GM19023 (cell line): ENCODE measurements at regions not wholly inside any gene's neighbourhood (a gene's known extent, or its start where the extent isn't known, plus 50 kb on each side); places are given as distances from the start of the nearest gene placed in this dataset.

Source experiments
- ATAC-seq: cut with Tn5 transposase; IDR thresholded peaks from one replicate; pipeline ENCODE4 v1.9.1; 2021; ENCODE audit warnings: mild to moderate bottlenecking, moderate library complexity; ENCODE audit not compliant: unreplicated experiment

- ATAC-seq: no peak
Measured at GRCh38 chr13:103754783-103755182, 688.6 kb upstream of the SLC10A2 start.

- no peak for ATAC-seq
Measured at GRCh38 chr13:103734837-103735236, 668.6 kb upstream of the SLC10A2 start.

- ATAC-seq: no peak
Measured at GRCh38 chr13:103731959-103732358, 665.7 kb upstream of the SLC10A2 start.

- ATAC-seq: no peak
Measured at GRCh38 chr13:103730407-103730806, 664.2 kb upstream of the SLC10A2 start.

GRCh38 chr13:103726808-103727207 is 660.6 kb upstream of the SLC10A2 start:
- no peak for ATAC-seq

- ATAC-seq: no peak
Measured at GRCh38 chr13:103716718-103717117, 650.5 kb upstream of the SLC10A2 start.

- ATAC-seq: no peak
Measured at GRCh38 chr13:103715335-103715734, 649.1 kb upstream of the SLC10A2 start.

GRCh38 chr13:103703246-103703645 is 637.0 kb upstream of the SLC10A2 start:
- no peak for ATAC-seq

GRCh38 chr13:103698000-103698399 is 631.8 kb upstream of the SLC10A2 start:
- ATAC-seq: no peak

GRCh38 chr13:103695320-103695719 is 629.1 kb upstream of the SLC10A2 start:
- no peak for ATAC-seq

- ATAC-seq: no peak
Measured at GRCh38 chr13:103694471-103694870, 628.3 kb upstream of the SLC10A2 start.

- no peak for ATAC-seq
Measured at GRCh38 chr13:103694033-103694432, 627.8 kb upstream of the SLC10A2 start.

GRCh38 chr13:103692442-103692841 is 626.2 kb upstream of the SLC10A2 start:
- ATAC-seq: no peak

GRCh38 chr13:103676329-103676728 is 610.1 kb upstream of the SLC10A2 start:
- ATAC-seq: no peak

- no peak for ATAC-seq
Measured at GRCh38 chr13:103671547-103671946, 605.3 kb upstream of the SLC10A2 start.

- no peak for ATAC-seq
Measured at GRCh38 chr13:103663996-103664395, 597.8 kb upstream of the SLC10A2 start.

- ATAC-seq: no peak
Measured at GRCh38 chr13:103656311-103656710, 590.1 kb upstream of the SLC10A2 start.

GRCh38 chr13:103640606-103641005 is 574.4 kb upstream of the SLC10A2 start:
- ATAC-seq: no peak

- no peak for ATAC-seq
Measured at GRCh38 chr13:103639326-103639725, 573.1 kb upstream of the SLC10A2 start.

- ATAC-seq: no peak
Measured at GRCh38 chr13:103638706-103639105, 572.5 kb upstream of the SLC10A2 start.

- no peak for ATAC-seq
Measured at GRCh38 chr13:103634066-103634465, 567.8 kb upstream of the SLC10A2 start.

- ATAC-seq: no peak
Measured at GRCh38 chr13:103625194-103625593, 559.0 kb upstream of the SLC10A2 start.

- ATAC-seq: no peak
Measured at GRCh38 chr13:103618151-103618550, 551.9 kb upstream of the SLC10A2 start.

GRCh38 chr13:103615771-103616170 is 549.6 kb upstream of the SLC10A2 start:
- ATAC-seq: no peak
